GM19397 (cell line): ENCODE measurements at regions not wholly inside any gene's neighbourhood (a gene's known extent, or its start where the extent isn't known, plus 50 kb on each side); places are given as distances from the start of the nearest gene placed in this dataset.

Experiments used
- ATAC-seq: cut with Tn5 transposase; IDR thresholded peaks from one replicate; pipeline ENCODE4 v1.9.1; 2021; ENCODE audit warnings: mild to moderate bottlenecking, moderate library complexity; ENCODE audit not compliant: unreplicated experiment

DNA sequence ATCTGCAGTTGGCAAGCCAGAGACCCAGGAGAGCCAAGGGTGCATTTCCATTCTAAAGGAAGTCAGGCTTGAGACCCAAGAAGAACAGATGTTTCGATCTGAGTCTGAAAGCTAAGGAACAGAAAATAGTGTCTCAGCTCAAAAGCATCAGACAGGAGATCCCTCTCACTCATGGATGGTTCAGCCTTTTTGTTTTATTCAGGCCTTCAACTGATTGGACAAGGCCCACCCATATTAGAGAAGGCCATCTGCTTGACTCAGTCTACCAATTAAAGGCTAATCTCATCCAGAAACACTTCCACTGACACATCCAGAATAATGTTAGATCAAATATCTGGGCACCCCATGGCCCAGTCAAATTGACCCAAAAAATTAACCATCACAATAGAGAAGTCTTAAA, 255.0 kb downstream of the TXNL1 start:
- ATAC-seq, result no peak

DNA sequence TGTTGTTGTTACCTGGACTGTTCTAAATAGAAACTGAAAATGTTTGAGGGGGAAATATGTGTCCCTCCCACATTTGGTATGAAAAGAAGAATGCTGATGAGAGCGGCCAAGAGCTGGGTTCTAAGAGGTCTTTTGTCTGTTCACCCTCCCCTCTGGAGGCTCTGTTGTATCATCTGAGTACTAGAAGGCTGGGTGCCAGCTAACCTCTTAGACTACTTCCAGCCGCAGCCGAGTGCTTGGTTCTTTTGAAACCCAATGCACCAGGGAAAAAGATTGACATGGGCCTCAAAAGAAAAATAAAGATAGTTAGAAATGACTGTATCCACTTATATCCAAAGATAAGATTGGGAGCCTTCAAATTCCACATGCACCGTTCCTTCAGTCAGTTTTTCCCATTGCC, 255.9 kb downstream of the TXNL1 start:
- ATAC-seq, result no peak

DNA sequence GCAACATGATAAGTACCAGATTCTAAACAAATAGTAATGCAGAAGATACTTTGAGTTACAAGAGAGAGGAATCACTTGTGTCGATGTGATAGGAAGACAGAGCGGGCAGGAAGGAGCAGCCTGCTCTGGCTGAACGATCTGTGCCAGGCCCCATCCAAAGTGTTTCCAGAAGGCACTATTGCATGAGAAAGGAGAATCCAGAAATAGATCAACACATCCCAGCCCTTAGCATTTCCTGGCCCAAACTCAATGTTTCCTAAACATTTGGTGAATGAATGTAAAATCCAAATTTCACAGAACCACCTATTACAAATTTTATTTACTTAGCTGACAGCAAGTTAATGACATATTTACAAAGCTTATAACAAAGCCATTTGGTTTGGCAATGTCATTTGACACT, 257.2 kb downstream of the TXNL1 start:
- ATAC-seq, result no peak

DNA sequence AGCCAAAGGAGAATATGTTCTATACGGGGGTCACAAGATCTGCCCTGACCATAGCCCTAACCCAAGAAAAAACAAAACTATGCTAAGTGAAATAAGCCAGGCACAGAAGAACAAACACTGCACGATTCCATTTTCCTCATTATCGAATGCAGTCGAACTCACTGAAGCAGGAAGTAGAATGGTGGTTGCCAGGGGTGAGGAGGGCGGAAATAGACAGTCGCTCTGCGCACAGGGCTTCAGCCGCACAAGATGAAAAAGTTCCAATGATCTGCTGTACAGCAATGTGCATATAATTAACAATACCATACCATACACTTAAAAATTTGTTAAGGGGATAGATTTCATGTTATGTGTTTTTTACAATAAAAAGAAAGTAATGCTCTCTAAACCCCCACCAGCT, 257.7 kb downstream of the TXNL1 start:
- no peak for ATAC-seq

DNA sequence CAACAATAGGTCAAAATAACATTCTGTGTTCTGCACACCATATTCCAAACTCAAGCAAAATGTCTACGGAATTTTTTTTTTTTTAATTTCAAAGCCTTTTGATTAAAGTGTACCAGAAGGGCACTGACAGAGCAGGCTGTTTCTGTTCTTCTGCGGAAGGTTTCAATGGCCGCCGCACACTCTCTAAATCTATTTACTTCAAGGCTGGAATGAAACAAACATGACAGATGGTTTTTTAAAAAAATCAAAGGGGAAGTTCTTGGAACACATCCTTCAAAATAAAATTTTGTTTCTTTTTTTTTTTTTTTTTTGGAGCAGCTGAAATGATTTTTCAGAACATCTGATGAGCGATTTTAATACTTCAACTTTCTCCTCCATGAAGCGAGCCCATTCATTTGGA, 259.1 kb downstream of the TXNL1 start:
- ATAC-seq, result no peak

DNA sequence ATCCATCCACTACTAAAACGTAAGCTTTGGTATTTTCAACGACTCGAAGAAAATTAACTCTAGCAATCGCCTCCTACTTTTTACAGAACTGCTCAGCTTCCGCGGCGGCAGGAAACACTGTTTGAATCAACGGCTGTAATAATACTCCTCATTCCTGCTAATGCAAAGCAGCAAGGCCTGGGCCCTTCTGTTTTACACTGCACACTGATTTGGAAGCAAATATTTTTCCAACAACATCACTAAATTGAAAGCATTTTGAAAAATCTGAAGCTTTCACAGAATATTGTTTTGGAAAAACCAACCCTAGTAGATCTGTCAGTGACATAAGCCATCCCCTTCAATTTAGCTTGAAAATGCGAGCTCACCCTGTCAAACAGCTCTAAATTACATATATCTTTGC, 261.2 kb downstream of the TXNL1 start:
- ATAC-seq, result no peak

DNA sequence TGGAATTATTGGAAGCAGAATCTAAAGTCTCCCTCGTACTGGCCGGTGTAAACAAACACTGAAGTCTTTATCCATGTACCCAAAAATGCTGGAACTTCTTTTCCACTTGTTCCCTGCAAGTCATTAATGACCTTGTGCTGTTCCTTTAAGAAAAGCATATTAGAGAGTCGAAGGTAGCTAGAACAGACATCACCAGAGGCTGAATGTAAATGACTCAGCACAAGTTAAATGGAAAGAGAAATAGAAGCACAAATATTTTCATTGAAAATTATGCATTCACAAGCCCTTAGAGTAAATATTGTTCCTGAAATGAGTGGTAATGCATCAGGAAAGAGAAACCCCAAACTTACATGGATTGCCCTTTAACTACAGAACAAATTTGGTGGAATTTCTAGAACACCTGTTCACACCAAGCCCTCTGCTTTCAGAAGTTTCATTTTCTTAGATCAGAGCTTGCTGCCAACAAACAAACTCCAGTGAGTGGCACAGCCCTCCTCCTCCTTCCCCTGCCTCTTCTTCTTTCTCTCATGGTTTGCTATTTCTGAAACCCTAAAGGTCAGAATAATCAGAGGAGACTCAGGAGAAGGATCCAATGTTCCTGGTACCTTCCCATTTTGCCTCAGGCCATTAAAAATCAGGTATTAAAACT, 264.3 kb downstream of the TXNL1 start:
- ATAC-seq, result no peak

DNA sequence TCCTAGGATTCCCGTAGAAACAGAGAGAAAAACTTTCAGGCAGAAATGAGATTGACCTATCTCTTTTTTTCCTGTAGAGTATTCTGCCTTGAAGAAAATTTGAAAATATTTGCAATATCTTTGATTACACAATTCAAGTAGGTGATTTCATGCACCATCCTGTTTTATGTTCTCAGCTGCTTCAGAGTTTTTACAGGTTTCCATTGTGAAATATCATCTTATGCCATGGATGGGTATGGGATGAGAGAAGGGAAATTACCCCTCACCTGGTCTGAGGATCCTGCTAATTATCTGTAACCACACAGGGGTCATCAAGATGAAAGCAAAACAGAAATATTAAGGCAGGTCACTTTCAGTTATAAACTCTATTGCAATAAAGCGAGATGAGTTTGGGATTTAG, 264.8 kb downstream of the TXNL1 start:
- no peak for ATAC-seq

DNA sequence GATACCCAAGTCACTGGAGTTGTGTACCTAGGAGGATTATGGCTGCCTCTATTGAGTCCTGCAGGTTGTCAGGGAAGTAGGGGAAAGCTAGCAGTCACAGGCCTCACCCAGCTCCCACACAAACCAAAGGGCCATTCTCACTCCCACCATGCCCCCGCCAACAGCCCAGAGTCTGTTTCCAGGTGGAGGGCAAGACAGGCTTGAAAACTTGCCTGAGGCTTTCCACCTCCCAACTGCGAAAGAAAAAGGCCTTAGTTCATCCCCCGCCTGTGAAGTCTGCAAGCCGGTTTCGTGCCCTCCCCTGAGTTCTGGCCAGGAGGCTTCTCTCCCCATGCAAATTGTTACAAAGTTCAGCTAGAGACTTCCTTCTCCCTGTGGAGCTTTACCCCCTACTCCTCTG, 270.3 kb downstream of the TXNL1 start:
- no peak for ATAC-seq

DNA sequence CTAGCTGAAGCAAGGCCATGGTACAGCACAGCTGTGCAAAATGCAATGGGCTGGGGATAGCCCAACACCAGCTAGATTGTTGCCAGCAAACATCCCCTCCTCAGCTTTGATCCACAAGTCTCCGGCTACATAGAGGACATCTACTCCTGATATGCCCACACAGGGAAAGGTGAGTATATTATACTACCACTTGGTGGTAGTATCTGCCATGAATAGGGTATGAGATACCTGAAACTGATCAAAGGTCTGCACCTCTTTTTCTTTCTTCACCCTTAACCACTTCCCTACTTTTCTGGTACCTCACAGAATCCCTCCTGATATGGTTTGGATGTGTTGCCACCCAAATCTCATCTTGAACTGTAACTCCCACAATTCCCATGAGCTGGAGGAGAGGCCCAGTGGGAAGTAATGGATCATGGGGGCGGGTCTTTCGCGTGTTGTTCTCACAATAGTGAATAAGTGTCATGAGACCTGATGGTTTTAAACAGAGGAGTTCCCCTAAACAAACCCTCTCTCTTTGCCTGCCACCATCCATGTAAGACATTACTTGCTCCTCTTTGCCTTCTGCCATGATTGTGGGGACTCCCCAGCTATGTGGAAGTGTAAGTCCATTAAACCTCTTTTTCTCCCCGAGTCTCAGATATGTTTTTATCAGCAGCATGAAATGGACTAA, 279.6 kb downstream of the TXNL1 start:
- no peak for ATAC-seq

DNA sequence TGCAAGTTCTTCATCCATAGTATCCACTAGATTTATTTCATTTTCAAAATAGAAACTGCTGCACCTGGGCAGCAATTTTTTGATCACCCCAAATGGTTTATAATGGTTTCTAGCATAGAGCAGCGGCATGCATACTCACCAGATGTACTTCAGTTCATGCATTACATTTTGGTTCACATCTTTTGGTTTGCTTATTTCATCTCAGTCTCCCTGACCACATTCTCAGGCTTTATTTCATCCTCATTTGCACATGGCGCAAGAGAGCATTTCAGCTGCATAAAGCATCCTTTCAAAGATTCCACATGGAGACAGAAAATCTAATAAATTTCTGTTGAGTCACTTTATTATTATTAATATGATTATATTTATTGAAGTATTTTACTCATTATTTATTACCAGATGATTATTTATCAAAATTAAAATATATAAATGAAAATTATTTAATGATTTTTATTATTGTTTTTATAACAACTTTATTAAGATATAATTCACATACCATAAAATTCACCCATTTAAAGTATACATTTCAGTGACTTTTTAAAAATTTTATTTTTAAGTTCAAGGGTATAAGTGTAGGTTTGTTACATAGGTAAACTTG, 284.6 kb downstream of the TXNL1 start:
- ATAC-seq, result no peak

DNA sequence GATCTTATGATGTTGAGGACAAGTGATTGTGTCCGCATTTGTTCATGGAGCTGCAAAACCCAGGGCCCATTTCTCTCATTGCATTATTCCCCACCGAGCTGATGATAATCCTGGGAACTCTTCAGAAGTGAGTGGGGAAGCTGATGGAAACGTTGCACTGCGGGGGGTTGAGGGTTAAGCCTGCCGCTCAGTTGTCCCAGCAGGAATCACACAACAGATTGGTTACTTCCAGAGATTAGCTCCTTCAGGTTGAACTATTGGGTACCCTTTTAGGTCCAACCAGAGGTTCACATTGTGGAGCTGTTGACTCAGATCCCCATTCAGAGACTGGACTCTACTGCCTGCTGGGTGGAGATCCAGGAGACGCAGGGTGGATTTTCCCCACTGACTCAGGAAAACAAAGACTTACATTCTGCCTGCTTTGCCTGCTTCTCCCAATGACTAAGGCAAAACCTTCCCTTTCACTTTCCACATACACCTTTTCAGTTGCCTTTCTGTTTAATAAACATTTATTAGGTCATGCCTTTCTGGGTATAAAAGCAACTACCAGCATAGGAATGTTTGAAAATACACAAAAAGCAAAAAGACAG, 286.4 kb downstream of the TXNL1 start:
- no peak for ATAC-seq

DNA sequence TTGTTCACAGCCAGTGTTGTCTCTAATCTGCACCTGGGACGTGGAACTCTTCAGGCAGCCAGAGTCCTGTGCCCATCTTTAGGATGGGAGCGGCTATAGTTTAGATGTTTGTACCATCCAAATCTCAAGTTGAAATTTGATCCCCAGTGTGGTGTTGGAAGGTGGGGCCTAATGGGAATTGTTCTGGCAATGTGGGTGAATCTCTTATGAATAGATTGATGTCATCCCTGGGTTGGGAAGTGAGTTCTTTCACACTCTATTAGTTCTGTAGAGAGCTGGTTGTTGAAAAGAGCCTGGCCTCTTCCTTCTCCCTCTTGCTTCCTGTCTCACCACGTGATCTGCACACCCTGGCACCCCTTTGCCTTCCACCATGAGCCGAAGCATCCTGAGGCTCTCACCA, 300.9 kb downstream of the TXNL1 start:
- no peak for ATAC-seq

DNA sequence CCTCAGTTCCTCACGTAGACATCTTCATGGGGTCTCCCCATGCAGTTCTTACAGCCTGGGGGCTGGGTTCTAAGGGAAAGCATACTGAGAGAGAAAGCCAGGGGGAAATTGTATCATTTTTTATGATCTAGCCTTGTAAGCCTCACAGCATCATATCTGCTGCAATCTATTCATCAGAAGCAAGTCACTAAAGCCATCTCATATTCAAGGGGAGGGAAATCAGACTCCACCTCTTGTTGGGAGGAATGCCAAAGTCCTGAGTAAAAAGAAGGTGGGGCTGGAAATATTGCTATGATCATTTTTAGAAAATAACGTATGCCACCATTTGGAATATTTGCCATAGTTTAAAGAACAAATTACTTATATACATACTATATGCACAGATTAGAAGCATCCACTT, 304.6 kb downstream of the TXNL1 start:
- no peak for ATAC-seq

DNA sequence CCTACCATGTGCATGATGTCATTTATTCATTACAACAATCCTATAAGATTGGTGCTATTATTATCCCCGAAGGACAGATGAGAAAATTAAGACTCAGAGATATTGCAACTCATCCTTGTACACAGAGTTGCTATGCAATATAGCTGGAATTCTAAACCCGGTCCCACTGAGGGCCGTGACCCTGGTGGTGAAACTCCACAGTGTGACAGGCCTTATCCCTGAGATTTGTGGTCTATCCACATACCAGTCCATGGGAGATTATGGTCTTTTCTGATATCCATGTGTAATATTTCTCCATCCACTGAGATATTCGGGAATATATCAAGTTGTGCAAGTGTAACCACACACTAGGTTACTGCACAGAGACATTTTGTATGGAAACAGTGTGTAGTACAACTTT, 305.2 kb downstream of the TXNL1 start:
- no peak for ATAC-seq

DNA sequence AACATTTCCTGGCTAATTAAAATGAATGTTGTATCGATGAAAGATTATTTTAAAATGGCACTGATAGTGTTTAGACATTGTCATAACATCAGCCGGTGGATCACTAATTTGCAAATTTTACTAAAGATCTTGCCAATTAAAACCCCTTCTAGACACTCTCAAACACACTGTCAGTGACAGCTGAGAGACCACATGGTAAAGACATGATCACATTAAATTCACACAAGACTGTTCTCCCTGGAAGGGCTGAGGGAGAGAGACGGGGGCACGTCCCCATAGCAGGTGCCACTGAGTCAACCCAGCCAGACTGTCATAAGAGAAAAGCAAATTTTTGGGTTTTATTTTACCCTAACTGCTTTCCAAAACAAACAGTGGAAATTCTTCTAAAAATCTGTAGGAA, 306.0 kb downstream of the TXNL1 start:
- no peak for ATAC-seq

DNA sequence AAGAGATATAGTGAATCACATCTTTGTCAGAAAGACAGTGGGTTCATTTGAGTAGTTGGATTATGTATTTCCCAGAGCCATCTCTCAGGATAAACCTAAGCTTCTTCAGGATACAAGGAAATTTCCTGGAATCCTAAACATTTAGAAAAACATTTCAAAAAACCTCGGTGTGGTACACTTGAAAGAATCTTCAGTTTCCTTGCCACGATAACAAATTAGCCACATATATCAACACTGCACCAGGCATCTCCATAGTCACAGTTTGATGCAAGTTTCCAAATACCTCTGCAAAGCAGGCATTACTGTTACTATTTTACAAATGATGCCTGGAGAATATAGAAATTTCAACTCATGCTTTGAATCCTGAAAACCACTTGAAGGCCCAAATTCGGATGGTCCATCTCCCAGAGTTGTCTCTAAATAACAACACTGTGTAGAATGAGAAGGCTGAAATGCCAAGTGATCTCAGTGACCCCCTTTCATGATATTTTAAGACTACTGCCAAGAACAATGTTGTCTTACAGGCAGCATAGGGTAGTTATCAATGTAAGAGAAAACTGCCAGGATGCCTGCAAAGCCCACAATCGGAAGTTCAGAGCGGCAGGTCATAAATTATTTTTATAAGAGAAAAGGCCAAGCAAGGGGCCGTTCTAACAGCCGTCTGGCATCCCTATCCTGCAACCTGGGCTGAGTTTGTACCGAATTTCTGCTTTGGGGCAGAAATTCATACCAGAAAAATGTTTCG, 307.9 kb downstream of the TXNL1 start:
- no peak for ATAC-seq

DNA sequence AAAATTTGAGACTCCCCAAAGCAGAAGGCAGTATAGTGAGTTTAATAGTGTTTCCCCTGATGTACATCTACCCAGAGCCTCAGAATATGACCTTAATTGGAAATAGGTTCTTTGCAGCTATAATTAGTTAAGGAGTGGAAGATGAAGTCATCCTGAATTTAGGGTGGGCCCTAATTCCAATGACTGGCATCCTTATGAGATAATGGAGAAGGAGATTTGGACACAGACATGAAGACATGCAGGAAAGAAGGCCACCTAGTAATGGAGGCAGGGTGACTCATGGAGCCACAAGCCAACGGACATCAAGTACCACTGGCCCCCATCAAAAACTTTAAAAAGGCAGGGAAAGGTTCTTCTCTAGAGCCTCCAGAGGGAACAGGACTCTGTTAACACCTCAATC, 308.9 kb downstream of the TXNL1 start:
- no peak for ATAC-seq

DNA sequence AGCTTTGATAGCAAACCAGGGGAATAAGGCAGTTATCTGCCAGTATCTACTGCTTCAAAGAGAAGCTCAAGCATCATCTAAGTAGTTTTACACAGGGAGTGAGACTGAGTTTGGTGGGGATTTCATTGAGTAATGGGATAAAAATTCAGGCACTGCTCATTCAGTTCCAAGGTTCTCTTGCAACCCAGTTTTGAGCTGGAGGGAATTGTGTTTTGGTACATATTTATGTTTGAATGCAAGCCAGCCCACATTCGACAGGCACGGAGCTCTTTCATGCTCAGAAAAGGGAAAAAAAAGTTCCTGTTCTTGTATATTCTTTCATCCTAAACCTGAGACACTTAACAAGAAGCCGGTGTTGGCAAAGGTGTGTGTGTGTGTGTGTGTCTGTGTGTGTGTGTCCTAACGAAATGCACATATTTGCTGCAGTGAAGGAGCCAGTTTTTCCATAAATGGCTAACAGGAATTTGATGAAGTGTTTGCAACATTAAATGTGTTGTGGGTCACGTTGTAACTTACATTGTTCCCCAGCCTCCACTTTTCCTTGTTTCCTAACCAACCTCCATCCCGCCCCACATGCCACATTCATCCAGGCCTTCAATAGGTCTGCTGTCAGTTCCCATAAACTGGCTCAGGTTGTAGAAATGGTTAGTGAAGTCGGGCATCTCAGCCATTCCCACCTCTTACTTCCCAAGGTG, 311.1 kb downstream of the TXNL1 start:
- ATAC-seq, result no peak

DNA sequence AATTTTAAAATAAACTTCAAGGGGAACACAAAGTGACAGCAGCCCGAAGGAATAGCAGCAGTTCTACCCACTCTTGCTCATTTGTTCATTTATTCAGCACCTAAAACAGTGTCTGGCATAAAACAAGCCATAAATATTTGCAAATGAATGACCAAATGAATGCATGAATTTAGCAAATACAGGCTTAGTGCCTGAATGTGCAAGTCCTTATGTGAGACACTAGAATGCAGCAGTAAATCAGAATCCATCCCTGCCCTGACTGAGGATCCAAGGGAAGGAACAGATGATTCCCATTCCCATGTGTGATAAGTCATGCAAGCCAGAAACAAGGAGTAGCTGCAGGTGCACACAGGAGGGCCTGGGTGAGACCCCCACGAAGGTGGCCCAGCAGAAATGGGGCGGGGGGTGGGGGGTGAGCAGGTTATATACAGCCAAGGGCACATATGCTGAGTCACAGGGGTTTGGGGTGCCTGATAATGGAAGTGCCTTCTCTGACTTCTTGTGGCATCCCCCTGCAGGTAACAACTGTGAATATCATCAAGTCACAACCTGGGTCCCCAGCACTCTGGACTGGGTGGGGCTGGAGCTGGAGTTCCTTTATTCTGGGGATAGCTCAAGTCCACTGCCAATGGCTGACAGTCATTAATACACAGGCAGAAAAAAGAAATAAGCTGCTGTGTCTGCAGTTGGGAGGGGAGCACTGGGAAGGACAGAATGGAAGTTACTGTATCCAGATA, 311.9 kb downstream of the TXNL1 start:
- no peak for ATAC-seq
